ENCODE measurements at regions not wholly inside any gene's neighbourhood (a gene's known extent, or its start where the extent isn't known, plus 50 kb on each side); places are given as distances from the start of the nearest gene placed in this dataset.

- no peaks in the 10 kb centered on the region for H3K36me3 Mint-ChIP-seq (ENCODE audit: low read depth)
- H3K4me3 Mint-ChIP-seq: no peak overlapping the region
- H3K27me3 Mint-ChIP-seq: no peaks in the 10 kb centered on the region
- H3K27ac Mint-ChIP-seq: no peak overlapping the region
- H3K9me3 Mint-ChIP-seq: peaks cover 53% of the 10 kb centered on the region
- intact Hi-C loops (cut with micrococcal nuclease): no loop called here
- H3K4me1 Mint-ChIP-seq (ENCODE audit: low read depth): no peaks in the 10 kb centered on the region
Measured at GRCh38 chr2:41364842-41365241, 683.0 kb upstream of the PKDCC start.

GRCh38 chr2:41375901-41376300 lies 671.9 kb upstream of the PKDCC start:
- Mint-ChIP-seq H3K27ac (no peak overlapping the region), H3K9me3 (peaks cover 16% of the 10 kb centered on the region), H3K4me1 (ENCODE audit: low read depth) (no peaks in the 10 kb centered on the region), H3K4me3 (no peak overlapping the region), H3K36me3 (ENCODE audit: low read depth) (no peaks in the 10 kb centered on the region), H3K27me3 (no peaks in the 10 kb centered on the region)
- intact Hi-C loops (cut with micrococcal nuclease): no loop called here

- H3K4me3 Mint-ChIP-seq: no peak overlapping the region
- no peaks in the 10 kb centered on the region for H3K4me1 Mint-ChIP-seq (ENCODE audit: low read depth)
- H3K27ac Mint-ChIP-seq: no peak overlapping the region
- no peaks in the 10 kb centered on the region for H3K36me3 Mint-ChIP-seq (ENCODE audit: low read depth)
- peaks cover 16% of the 10 kb centered on the region for H3K9me3 Mint-ChIP-seq
- intact Hi-C loops (cut with micrococcal nuclease): no loop called here
- H3K27me3 Mint-ChIP-seq: no peaks in the 10 kb centered on the region
Measured at GRCh38 chr2:41377837-41378236, 670.0 kb upstream of the PKDCC start.

GRCh38 chr2:41378420-41378819 lies 669.4 kb upstream of the PKDCC start:
- Mint-ChIP-seq H3K36me3 (ENCODE audit: low read depth) (no peaks in the 10 kb centered on the region), H3K27me3 (no peaks in the 10 kb centered on the region), H3K4me1 (ENCODE audit: low read depth) (no peaks in the 10 kb centered on the region), H3K9me3 (peaks cover 16% of the 10 kb centered on the region), H3K4me3 (no peak overlapping the region), H3K27ac (no peak overlapping the region)
- intact Hi-C loops (cut with micrococcal nuclease): no loop called here

GRCh38 chr2:41379496-41380221 lies 668.2 kb upstream of the PKDCC start:
- intact Hi-C loops (cut with micrococcal nuclease): no loop called here
- H3K4me1 Mint-ChIP-seq (ENCODE audit: low read depth): no peaks in the 10 kb centered on the region
- no peak overlapping the region for H3K4me3 Mint-ChIP-seq
- H3K9me3 Mint-ChIP-seq: peaks cover 16% of the 10 kb centered on the region
- no peaks in the 10 kb centered on the region for H3K27me3 Mint-ChIP-seq
- no peaks in the 10 kb centered on the region for H3K36me3 Mint-ChIP-seq (ENCODE audit: low read depth)
- no peak overlapping the region for H3K27ac Mint-ChIP-seq

- H3K9me3 Mint-ChIP-seq: peaks cover 16% of the 10 kb centered on the region
- H3K27me3 Mint-ChIP-seq: no peaks in the 10 kb centered on the region
- no peaks in the 10 kb centered on the region for H3K36me3 Mint-ChIP-seq (ENCODE audit: low read depth)
- no peak overlapping the region for H3K4me3 Mint-ChIP-seq
- no peak overlapping the region for H3K27ac Mint-ChIP-seq
- intact Hi-C loops (cut with micrococcal nuclease): no loop called here
- H3K4me1 Mint-ChIP-seq (ENCODE audit: low read depth): no peaks in the 10 kb centered on the region
Measured at GRCh38 chr2:41381701-41382100, 666.1 kb upstream of the PKDCC start.

GRCh38 chr2:41387519-41387918 lies 660.3 kb upstream of the PKDCC start:
- Mint-ChIP-seq H3K27ac (no peak overlapping the region), H3K4me3 (no peak overlapping the region), H3K36me3 (ENCODE audit: low read depth) (no peaks in the 10 kb centered on the region), H3K27me3 (no peaks in the 10 kb centered on the region), H3K4me1 (ENCODE audit: low read depth) (no peaks in the 10 kb centered on the region), H3K9me3 (no peaks in the 10 kb centered on the region)
- intact Hi-C loops (cut with micrococcal nuclease): no loop called here

GRCh38 chr2:41393621-41394020 lies 654.2 kb upstream of the PKDCC start:
- intact Hi-C loops (cut with micrococcal nuclease): no loop called here
- no peaks in the 10 kb centered on the region for H3K36me3 Mint-ChIP-seq (ENCODE audit: low read depth)
- no peak overlapping the region for H3K27ac Mint-ChIP-seq
- no peaks in the 10 kb centered on the region for H3K27me3 Mint-ChIP-seq
- H3K9me3 Mint-ChIP-seq: peaks cover 22% of the 10 kb centered on the region
- H3K4me3 Mint-ChIP-seq: no peak overlapping the region
- no peaks in the 10 kb centered on the region for H3K4me1 Mint-ChIP-seq (ENCODE audit: low read depth)

GRCh38 chr2:41394541-41394940 lies 653.3 kb upstream of the PKDCC start:
- no peak overlapping the region for H3K27ac Mint-ChIP-seq
- H3K9me3 Mint-ChIP-seq: peaks cover 22% of the 10 kb centered on the region
- H3K4me1 Mint-ChIP-seq (ENCODE audit: low read depth): no peaks in the 10 kb centered on the region
- intact Hi-C loops (cut with micrococcal nuclease): no loop called here
- no peak overlapping the region for H3K4me3 Mint-ChIP-seq
- H3K36me3 Mint-ChIP-seq (ENCODE audit: low read depth): no peaks in the 10 kb centered on the region
- no peaks in the 10 kb centered on the region for H3K27me3 Mint-ChIP-seq

GRCh38 chr2:41395692-41396091 lies 652.1 kb upstream of the PKDCC start:
- intact Hi-C loops (cut with micrococcal nuclease): no loop called here
- Mint-ChIP-seq H3K27me3 (no peaks in the 10 kb centered on the region), H3K27ac (no peak overlapping the region), H3K36me3 (ENCODE audit: low read depth) (no peaks in the 10 kb centered on the region), H3K4me3 (no peak overlapping the region), H3K4me1 (ENCODE audit: low read depth) (no peaks in the 10 kb centered on the region), H3K9me3 (peaks cover 22% of the 10 kb centered on the region)

GRCh38 chr2:41399437-41400087 lies 648.3 kb upstream of the PKDCC start:
- intact Hi-C loops (cut with micrococcal nuclease): no loop called here
- Mint-ChIP-seq H3K27me3 (no peaks in the 10 kb centered on the region), H3K36me3 (ENCODE audit: low read depth) (no peaks in the 10 kb centered on the region)

GRCh38 chr2:41400088-41400665 lies 647.6 kb upstream of the PKDCC start:
- Mint-ChIP-seq H3K36me3 (ENCODE audit: low read depth) (no peaks in the 10 kb centered on the region), H3K9me3 (peaks cover 13% of the 10 kb centered on the region)

More at GRCh38 chr2:41399437-41400087, 648.3 kb upstream of the PKDCC start:
- Mint-ChIP-seq H3K4me1 (ENCODE audit: low read depth) (no peaks in the 10 kb centered on the region), H3K4me3 (no peak overlapping the region), H3K9me3 (peaks cover 19% of the 10 kb centered on the region), H3K27ac (no peak overlapping the region)

GRCh38 chr2:41405441-41405840 lies 642.4 kb upstream of the PKDCC start:
- intact Hi-C loops (cut with micrococcal nuclease): no loop called here
- no peaks in the 10 kb centered on the region for H3K9me3 Mint-ChIP-seq
- no peaks in the 10 kb centered on the region for H3K27me3 Mint-ChIP-seq
- H3K36me3 Mint-ChIP-seq (ENCODE audit: low read depth): no peaks in the 10 kb centered on the region
- no peaks in the 10 kb centered on the region for H3K4me1 Mint-ChIP-seq (ENCODE audit: low read depth)
- H3K4me3 Mint-ChIP-seq: no peak overlapping the region
- no peak overlapping the region for H3K27ac Mint-ChIP-seq

More at GRCh38 chr2:41400088-41400665, 647.6 kb upstream of the PKDCC start:
- Mint-ChIP-seq H3K27me3 (no peaks in the 10 kb centered on the region), H3K4me3 (no peak overlapping the region), H3K4me1 (ENCODE audit: low read depth) (no peaks in the 10 kb centered on the region), H3K27ac (no peak overlapping the region)
- intact Hi-C loops (cut with micrococcal nuclease): no loop called here

- H3K36me3 Mint-ChIP-seq (ENCODE audit: low read depth): no peaks in the 10 kb centered on the region
Measured at GRCh38 chr2:41409328-41409727, 638.5 kb upstream of the PKDCC start.

More at GRCh38 chr2:41409328-41409727, 638.5 kb upstream of the PKDCC start:
- Mint-ChIP-seq H3K27me3 (no peaks in the 10 kb centered on the region), H3K9me3 (no peaks in the 10 kb centered on the region), H3K4me1 (ENCODE audit: low read depth) (no peaks in the 10 kb centered on the region), H3K4me3 (no peak overlapping the region), H3K27ac (no peak overlapping the region)
- intact Hi-C loops (cut with micrococcal nuclease): no loop called here
